Hindlimb muscle (tissue), 1 donor: ENCODE measurements at regions not wholly inside any gene's neighbourhood (a gene's known extent, or its start where the extent isn't known, plus 50 kb on each side); places are given as distances from the start of the nearest gene placed in this dataset.
"Not testable (repeated sequence)": the region's sequence is repeated elsewhere in the genome, so short reads cannot be mapped to it uniquely, and the experiment has no call there.

Experiments
- DNase-seq: peaks from one replicate; pipeline ENCODE4 v3.0.0-alpha.2; 2013

DNA sequence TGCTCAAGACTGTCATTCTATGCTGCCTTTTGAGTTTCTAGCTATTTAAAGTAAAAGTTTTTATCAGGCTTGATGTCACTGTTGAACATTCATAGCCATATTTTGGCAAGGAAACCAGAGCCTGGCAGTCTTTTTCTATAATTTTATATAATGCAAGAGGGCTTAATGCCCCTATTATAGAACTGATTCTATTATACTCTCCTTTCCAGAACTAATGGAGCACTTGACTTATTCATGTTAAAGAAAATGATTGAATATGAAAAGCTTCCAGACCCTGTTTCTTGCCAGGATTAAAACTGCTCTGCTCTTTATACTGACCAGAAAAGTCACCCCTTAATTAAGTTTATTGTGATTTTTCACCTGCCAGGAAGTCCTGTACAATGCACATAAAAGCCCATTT lies 337.6 kb upstream of the CHRM2 start:
- DNase-seq: no peak

GRCh38 chr7:136528329-136528728 lies 340.1 kb upstream of the CHRM2 start:
- DNase-seq: no peak

GRCh38 chr7:136527554-136527953 lies 340.9 kb upstream of the CHRM2 start:
- no peak for DNase-seq

DNA sequence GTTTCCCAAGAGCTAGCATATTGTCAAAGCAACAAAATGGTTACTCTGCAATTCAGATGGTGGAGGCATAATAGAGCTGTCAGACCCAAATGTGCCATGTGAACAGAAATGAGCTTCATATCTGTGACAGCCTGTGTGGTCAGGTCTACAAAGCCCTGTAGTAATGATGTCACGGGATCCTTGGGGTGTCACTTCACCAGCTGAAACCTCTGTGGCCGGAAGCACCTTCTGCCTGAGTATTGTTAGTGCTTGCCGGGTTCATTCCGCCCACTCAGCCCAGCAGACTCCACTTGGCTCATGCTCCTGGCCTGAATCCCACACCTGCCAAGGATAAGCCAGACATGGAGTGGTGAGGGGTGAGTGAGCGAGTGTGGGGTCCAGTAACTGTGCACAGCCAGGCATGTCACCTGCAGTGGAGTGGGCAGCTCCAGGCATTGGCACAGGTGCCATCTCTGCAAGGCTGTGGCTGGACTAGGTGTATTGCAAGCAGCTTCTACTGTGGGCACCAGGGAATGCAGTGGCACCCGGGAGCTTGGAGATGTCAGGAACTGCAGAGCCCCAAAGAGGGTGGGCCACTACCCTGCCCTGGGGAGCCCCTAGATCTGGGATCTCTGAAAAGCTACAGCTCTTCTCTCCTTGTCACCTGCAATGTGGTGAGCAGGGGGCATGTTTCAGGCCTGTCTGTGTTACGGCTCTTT lies 341.9 kb upstream of the CHRM2 start:
- DNase-seq: no peak

GRCh38 chr7:136523571-136523970 lies 344.9 kb upstream of the CHRM2 start:
- DNase-seq: no peak

- DNase-seq: no peak
Observed at GRCh38 chr7:136517971-136518370, 350.5 kb upstream of the CHRM2 start.

- DNase-seq: no peak
Observed at GRCh38 chr7:136514776-136515175, 353.7 kb upstream of the CHRM2 start.

GRCh38 chr7:136513744-136514143 lies 354.7 kb upstream of the CHRM2 start:
- DNase-seq: no peak

DNA sequence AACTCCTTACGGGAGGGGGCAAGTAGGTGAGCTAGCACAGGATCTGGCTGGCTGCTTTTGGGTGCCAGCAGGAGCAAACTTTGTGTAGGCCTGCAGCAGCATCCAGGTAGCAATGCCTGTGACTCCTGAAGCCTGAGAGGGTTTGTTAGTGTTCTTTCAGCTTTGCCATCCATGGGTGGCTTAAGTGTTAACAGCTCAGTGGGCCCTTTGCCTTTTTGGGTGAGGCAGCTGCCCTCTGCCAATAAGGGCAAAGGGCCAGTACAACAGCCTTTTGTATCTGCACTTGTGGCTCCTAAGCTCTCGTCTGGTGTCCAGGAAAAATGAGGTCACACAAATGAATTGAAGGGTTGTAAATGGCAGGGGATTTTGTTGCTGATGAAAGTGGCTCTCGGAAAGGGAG lies 359.0 kb upstream of the CHRM2 start:
- DNase-seq: no peak

DNA sequence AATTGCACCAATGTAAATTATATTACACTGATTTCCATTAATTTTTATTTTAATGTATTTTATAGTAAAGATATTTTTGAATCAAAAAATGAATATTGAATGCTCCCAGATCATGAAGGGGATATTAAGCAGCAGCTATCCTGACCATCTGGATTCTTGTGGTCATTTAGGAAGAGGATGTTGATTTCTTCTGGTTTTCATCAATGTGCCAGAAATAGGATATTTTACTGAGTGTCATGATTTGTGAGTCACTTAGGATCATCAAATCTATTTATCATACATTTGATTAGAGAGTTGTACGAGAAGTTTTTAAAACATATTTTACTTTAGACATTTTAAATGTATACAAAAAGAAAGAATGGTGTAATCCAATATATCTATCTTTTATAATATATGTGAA lies 366.3 kb upstream of the CHRM2 start:
- DNase-seq: no peak

DNA sequence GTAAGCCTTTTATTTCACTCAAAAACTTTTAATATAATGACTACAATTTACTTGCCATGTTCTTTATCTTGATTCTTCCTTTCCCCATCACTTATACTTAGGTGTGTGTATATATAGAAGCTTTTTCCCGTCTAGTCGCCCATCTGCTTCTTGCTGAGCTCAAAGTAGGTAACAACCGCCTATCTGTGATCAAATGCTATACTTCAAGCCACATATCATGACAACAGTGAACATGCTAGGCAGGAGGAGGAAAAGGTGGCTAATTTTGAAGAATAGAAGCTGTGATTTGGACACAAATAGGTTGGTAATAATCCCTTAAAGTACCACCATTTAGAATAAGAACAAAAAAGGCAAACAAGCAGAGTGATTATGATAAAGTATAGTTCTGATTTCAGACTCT lies 367.3 kb upstream of the CHRM2 start:
- no peak for DNase-seq

- no peak for DNase-seq
Observed at GRCh38 chr7:136496551-136496950, 371.9 kb upstream of the CHRM2 start.

DNA sequence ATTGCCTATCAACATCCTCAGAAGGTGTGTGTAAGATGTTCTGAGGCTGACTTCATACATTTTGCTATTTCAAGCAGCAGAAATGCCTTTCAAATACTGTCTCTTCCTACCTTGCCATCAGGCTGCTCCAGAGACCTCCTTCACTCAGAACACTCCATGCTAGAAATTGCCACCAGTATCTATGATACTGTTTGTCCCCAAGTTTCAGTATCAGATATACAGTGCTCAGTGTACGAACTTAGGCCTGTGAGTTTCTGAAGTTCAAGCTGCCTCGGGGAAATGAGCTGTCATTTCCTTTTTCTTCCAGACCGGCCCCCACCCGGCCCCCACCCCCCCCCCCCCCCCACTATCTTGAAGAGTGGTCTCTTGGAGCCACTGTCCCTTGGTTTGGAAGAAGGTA lies 373.4 kb upstream of the CHRM2 start:
- DNase-seq: no peak

DNA sequence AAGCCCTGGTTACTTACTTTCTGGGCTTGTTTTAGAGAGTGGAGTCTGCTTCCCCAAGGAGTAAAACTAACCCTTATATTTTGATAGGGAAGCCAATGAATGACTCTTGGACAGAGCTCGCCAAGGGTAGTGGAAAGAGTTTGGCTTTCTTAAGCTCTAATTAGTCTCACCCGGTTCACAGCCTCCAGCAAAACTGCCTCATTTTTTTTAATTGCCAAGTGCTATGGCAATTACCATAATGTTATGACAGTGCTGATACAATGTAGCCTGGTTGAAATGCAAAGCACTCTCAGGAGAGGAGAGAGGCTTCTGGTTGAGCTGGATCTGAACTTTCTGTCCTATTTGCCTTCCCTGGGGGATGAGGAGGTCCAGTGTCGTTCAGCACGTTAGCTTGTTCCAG lies 376.1 kb upstream of the CHRM2 start:
- no peak for DNase-seq

- no peak for DNase-seq
Observed at GRCh38 chr7:136489808-136490207, 378.6 kb upstream of the CHRM2 start.

GRCh38 chr7:136480901-136481300 lies 387.6 kb upstream of the CHRM2 start:
- no peak for DNase-seq

GRCh38 chr7:136479922-136480321 lies 388.5 kb upstream of the CHRM2 start:
- DNase-seq: no peak

DNA sequence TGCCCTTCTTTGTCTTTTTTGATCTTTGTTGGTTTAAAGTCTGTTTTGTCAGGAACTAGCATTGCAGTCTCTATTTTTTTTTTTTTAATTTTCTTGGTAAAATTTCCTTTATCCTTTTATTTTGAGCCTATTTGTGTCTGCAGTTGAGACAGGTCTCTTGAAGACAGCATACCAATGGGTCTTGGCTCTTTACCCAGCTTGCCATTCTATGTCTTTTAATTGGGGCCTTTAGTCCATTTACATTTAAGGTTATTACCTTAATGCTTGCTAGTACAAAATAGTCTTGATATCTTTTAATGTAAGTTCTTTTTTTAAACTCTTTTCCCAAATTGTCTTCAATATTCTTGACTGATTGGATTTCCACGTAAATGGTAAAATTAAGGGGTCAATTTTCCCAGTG lies 398.3 kb upstream of the CHRM2 start:
- DNase-seq: no peak

GRCh38 chr7:136452949-136453348 lies 415.5 kb upstream of the CHRM2 start:
- DNase-seq: no peak

- no peak for DNase-seq
Observed at GRCh38 chr7:136446751-136447150, 421.7 kb upstream of the CHRM2 start.

DNA sequence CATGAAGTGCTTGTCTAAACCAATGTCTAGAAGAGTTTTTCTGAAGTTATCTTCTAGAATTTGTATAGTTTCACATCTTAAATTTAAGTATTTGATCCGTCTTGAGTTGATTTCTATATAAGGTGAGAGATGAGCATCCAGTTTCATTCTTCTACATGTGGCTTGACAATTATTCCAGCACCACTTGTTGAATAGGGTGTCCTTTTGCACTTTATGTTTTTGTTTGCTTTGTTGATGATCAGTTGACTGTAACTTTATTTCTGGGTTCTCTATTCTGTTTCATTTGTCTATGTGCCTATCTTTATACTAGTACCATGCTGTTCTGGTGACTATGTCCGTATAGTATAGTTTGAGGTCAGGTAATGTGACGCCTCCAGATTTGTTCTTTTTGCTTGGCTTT lies 426.6 kb upstream of the CHRM2 start:
- DNase-seq: no peak

- DNase-seq: not testable (repeated sequence)
Observed at GRCh38 chr7:136431736-136432135, 436.7 kb upstream of the CHRM2 start.

DNA sequence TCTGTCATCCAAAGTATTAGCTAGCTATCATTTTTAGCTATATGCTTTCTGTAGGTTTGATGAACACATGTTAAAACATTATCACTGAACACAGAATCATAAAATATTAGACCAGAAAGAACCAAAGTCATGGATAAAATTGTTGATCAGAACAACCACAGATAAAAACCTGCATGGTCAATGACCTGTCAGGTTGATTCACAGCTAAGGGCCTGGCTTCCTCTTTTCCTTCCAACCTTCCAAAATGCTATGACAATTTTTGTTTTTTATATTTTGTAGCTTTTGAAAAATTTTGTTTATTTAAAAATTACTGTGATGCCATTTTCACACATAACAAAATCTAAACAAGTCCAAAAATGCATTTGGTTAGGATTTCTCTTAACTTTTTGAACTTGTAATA lies 444.4 kb upstream of the CHRM2 start:
- DNase-seq: no peak

- not testable (repeated sequence) for DNase-seq
Observed at GRCh38 chr7:136419740-136420139, 442.6 kb upstream of the MTPN start.

GRCh38 chr7:136412952-136413351 lies 435.8 kb upstream of the MTPN start:
- no peak for DNase-seq
